ENCODE measurements at regions not wholly inside any gene's neighbourhood (a gene's known extent, or its start where the extent isn't known, plus 50 kb on each side); places are given as distances from the start of the nearest gene placed in this dataset.

DNA sequence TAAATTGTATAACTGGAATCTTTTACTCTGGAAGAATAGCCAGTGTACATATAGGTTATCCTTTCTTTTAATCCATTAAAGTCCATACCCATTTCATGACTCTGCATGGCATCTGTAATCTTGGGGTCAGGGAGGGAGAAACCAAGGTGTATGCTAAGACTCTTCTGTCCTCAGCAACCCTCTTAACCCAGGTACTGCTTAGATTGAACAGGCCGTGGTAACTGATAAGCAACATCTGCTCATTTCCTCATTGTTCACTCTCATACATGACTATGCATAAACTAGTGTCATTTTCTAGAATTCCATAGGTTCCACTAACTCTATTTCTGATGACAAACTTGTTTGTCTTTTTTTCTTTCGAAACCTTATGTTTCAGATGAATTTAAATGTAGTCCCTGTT lies 69.3 kb upstream of the IFNE start (continued):
- TF ChIP-seq CTCF (IDR thresholded peaks at IDR 0.05; ENCODE audit: low read depth, low read length, missing input control) (no peak), EGR1 (IDR thresholded peaks at IDR 0.05; ENCODE audit: low read depth in 2 of 2) (no peak), FOXA2 (IDR thresholded peaks at IDR 0.05) (no peak), GABPA (IDR thresholded peaks at IDR 0.05 in 1 of 2, conservative IDR thresholded peaks at IDR 0.05 in 1 of 2) (no peak), JUND (IDR thresholded peaks at IDR 0.05) (no peak)

- Histone ChIP-seq H3K36me3 (ENCODE audit: control insufficient read depth in 4 of 4, insufficient read depth in 3 of 4, low read depth in 1 of 4, low read length in 3 of 4) (no peaks in the 10 kb centered on the region), H3K4me3 (ENCODE audit: low read depth in 1 of 3, low read length in 3 of 3) (no peak overlapping the region), H3K9me3 (ENCODE audit: control insufficient read depth in 4 of 4, low read length in 3 of 4) (peaks cover 0 to 3% (median 0%) of the 10 kb centered on the region in 4 donors), H3K9ac (ENCODE audit: low read depth in 1 of 2, low read length in 2 of 2) (no peak overlapping the region), H3K27ac (ENCODE audit: low read depth in 1 of 2, low read length in 2 of 2) (no peak overlapping the region), H3K4me1 (ENCODE audit: control insufficient read depth in 4 of 4, insufficient read depth in 4 of 4, low read length in 3 of 4) (no peaks in the 10 kb centered on the region), H3K27me3 (ENCODE audit: control insufficient read depth in 4 of 4, insufficient read depth in 4 of 4, low read length in 3 of 4) (peaks cover 0 to 12% (median 6%) of the 10 kb centered on the region in 4 donors)
- no peak for DNase-seq (ENCODE audit: low spot score)
- TF ChIP-seq EGR1 (IDR thresholded peaks at IDR 0.05; ENCODE audit: low read depth in 2 of 2) (no peak), HNF4G (IDR thresholded peaks at IDR 0.05) (no peak)
- 72% methylated on average over 3 of the region's 3 CpGs for WGBS
Observed at GRCh38 chr9:21552244-21553170, 70.4 kb upstream of the IFNE start.

GRCh38 chr9:21553441-21553840 lies 71.3 kb upstream of the IFNE start:
- H3K4me1 ChIP-seq (ENCODE audit: control insufficient read depth in 4 of 4, insufficient read depth in 4 of 4, low read length in 3 of 4) = peaks cover 0 to 1% (median 0%) of the 10 kb centered on the region in 4 donors
- H3K9ac ChIP-seq (ENCODE audit: low read depth in 1 of 2, low read length in 2 of 2) = no peak overlapping the region
- no peak overlapping the region for H3K27ac ChIP-seq (ENCODE audit: low read depth in 1 of 2, low read length in 2 of 2)
- WGBS = 88% methylated on average over 3 of the region's 3 CpGs
- no peak overlapping the region for H3K4me3 ChIP-seq (ENCODE audit: low read depth in 1 of 3, low read length in 3 of 3)
- peaks cover 0 to 19% (median 8%) of the 10 kb centered on the region in 4 donors for H3K27me3 ChIP-seq (ENCODE audit: control insufficient read depth in 4 of 4, insufficient read depth in 4 of 4, low read length in 3 of 4)
- peaks cover 0 to 3% (median 0%) of the 10 kb centered on the region in 4 donors for H3K9me3 ChIP-seq (ENCODE audit: control insufficient read depth in 4 of 4, low read length in 3 of 4)
- H3K36me3 ChIP-seq (ENCODE audit: control insufficient read depth in 4 of 4, insufficient read depth in 3 of 4, low read depth in 1 of 4, low read length in 3 of 4) = no peaks in the 10 kb centered on the region
- TF ChIP-seq, protein P1, sequence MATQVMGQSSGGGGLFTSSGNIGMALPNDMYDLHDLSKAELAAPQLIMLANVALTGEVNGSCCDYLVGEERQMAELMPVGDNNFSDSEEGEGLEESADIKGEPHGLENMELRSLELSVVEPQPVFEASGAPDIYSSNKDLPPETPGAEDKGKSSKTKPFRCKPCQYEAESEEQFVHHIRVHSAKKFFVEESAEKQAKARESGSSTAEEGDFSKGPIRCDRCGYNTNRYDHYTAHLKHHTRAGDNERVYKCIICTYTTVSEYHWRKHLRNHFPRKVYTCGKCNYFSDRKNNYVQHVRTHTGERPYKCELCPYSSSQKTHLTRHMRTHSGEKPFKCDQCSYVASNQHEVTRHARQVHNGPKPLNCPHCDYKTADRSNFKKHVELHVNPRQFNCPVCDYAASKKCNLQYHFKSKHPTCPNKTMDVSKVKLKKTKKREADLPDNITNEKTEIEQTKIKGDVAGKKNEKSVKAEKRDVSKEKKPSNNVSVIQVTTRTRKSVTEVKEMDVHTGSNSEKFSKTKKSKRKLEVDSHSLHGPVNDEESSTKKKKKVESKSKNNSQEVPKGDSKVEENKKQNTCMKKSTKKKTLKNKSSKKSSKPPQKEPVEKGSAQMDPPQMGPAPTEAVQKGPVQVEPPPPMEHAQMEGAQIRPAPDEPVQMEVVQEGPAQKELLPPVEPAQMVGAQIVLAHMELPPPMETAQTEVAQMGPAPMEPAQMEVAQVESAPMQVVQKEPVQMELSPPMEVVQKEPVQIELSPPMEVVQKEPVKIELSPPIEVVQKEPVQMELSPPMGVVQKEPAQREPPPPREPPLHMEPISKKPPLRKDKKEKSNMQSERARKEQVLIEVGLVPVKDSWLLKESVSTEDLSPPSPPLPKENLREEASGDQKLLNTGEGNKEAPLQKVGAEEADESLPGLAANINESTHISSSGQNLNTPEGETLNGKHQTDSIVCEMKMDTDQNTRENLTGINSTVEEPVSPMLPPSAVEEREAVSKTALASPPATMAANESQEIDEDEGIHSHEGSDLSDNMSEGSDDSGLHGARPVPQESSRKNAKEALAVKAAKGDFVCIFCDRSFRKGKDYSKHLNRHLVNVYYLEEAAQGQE (IDR thresholded peaks at IDR 0.05) = no peak
- TF ChIP-seq, protein P2, sequence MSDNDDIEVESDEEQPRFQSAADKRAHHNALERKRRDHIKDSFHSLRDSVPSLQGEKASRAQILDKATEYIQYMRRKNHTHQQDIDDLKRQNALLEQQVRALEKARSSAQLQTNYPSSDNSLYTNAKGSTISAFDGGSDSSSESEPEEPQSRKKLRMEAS (IDR thresholded peaks at IDR 0.05) = no peak
- TF ChIP-seq CTCF (IDR thresholded peaks at IDR 0.05; ENCODE audit: low read depth, low read length, missing input control) = no peak
- TF ChIP-seq EGR1 (IDR thresholded peaks at IDR 0.05; ENCODE audit: low read depth in 2 of 2) = no peak
- no peak for TF ChIP-seq TAF1 (conservative IDR thresholded peaks at IDR 0.05)
- DNase-seq (ENCODE audit: low spot score) = no peak

Measured in liver (tissue), 8 donors.